ENCODE measurements at regions not wholly inside any gene's neighbourhood (a gene's known extent, or its start where the extent isn't known, plus 50 kb on each side); places are given as distances from the start of the nearest gene placed in this dataset.

DNA sequence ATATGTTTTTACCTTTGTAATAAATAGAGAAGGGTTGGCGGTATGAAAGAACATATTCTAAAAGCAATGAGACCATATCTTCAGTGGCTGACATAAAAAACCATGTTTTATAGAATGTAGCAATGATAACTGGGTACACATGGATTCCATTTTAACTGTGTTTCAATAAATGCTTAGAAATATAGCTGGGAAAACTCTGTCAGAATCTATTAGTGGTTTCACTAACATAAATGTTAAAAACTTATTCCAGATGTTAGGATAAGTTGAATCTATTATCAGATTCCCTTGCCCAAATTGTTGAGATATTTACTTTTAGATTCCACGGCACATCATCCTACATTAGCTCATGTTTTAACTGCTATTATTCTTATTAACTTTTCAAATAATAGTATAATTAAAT is 772.2 kb upstream of the ALCAM start:
- H3K4me3 ChIP-seq (ENCODE audit: low read depth, low read length): no peak overlapping the region
- no peak for TF ChIP-seq CTCF (IDR thresholded peaks at IDR 0.05; ENCODE audit: insufficient read depth, low read length)
- no peak for DNase-seq (ENCODE audit: low read depth)

- no peak for TF ChIP-seq CTCF (IDR thresholded peaks at IDR 0.05; ENCODE audit: insufficient read depth, low read length)
- no peak overlapping the region for H3K4me3 ChIP-seq (ENCODE audit: low read depth, low read length)
Measured at GRCh38 chr3:104596054-104596453, 770.7 kb upstream of the ALCAM start.

GRCh38 chr3:104596551-104596950 is 770.2 kb upstream of the ALCAM start:
- DNase-seq (ENCODE audit: low read depth): peak; percentile 75
- peak; percentile 59 for TF ChIP-seq CTCF (IDR thresholded peaks at IDR 0.05; ENCODE audit: insufficient read depth, low read length)
- no peak overlapping the region for H3K4me3 ChIP-seq (ENCODE audit: low read depth, low read length)

More at GRCh38 chr3:104596054-104596453, 770.7 kb upstream of the ALCAM start:
- no peak for DNase-seq (ENCODE audit: low read depth)

GRCh38 chr3:104598848-104599511 is 767.7 kb upstream of the ALCAM start:
- no peak overlapping the region for H3K4me3 ChIP-seq (ENCODE audit: low read depth, low read length)
- DNase-seq (ENCODE audit: low read depth): no peak
- no peak for TF ChIP-seq CTCF (IDR thresholded peaks at IDR 0.05; ENCODE audit: insufficient read depth, low read length)

DNA sequence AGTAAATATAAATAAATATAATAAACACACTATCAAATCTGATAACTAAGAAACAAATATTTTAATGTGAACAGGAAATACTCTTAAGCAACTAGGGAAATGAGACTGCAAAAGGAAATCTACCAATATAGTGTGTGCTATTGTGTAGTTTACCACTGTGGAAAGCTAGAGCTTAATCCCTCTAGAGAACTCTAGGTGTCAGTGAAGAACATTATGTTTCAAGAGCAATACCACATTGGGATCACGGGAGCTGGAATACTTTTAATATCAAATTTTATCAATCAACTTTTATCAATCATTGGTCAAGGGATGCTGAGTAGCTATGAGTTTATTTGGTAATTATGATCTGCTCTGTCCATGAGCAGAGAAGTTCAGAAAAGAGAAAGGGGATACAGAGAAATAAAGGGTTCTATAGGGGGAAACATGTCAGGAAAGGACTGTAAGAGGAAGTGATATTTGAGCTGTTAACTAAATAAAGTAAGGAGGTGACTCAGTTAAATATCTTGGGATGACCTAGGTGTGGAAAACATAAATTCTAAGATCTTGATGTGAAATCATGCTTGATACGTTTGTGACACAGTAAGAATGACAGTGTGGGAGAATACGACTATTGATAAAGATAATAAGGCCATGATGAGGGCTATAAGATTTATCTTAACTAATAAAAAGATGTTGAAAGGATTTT is 762.2 kb upstream of the ALCAM start:
- peak; percentile 59 for DNase-seq (ENCODE audit: low read depth)
- peak; percentile 70 for TF ChIP-seq CTCF (IDR thresholded peaks at IDR 0.05; ENCODE audit: insufficient read depth, low read length)
- no peak overlapping the region for H3K4me3 ChIP-seq (ENCODE audit: low read depth, low read length)

- H3K4me3 ChIP-seq (ENCODE audit: low read depth, low read length): no peak overlapping the region
- TF ChIP-seq CTCF (IDR thresholded peaks at IDR 0.05; ENCODE audit: insufficient read depth, low read length): no peak
- no peak for DNase-seq (ENCODE audit: low read depth)
Measured at GRCh38 chr3:104606812-104607211, 759.9 kb upstream of the ALCAM start.

Measured in fibroblast of the aortic adventitia (primary cell).